ENCODE measurements at regions not wholly inside any gene's neighbourhood (a gene's known extent, or its start where the extent isn't known, plus 50 kb on each side); places are given as distances from the start of the nearest gene placed in this dataset.

GRCh38 chr7:374706-375311 lies 84.8 kb downstream of the FOXL3 start:
- no peak overlapping the region for H3K4me3 ChIP-seq (ENCODE audit: low read depth in 1 of 2, low read length in 2 of 2)
- H3K36me3 ChIP-seq (ENCODE audit: insufficient read depth, low read length): no peaks in the 10 kb centered on the region
- H3K9ac ChIP-seq (ENCODE audit: low read depth, low read length): no peak overlapping the region
- DNase-seq: no peak
- peaks cover 5% of the 10 kb centered on the region; the same call in 1 of the 2 replicates for H4K20me1 ChIP-seq (ENCODE audit: insufficient read depth, low read length)
- H3K27me3 ChIP-seq (ENCODE audit: insufficient read depth, low read length, poor library complexity): no peaks in the 10 kb centered on the region
- no peak overlapping the region for H3K27ac ChIP-seq (ENCODE audit: low read length)
- no peaks in the 10 kb centered on the region for H3K4me1 ChIP-seq (ENCODE audit: insufficient read depth, low read length)
- no peaks in the 10 kb centered on the region for H3K79me2 ChIP-seq (ENCODE audit: insufficient read depth, low read length)
- H2AFZ ChIP-seq (ENCODE audit: low read depth, low read length): no peak overlapping the region
- ATAC-seq (ENCODE audit: insufficient read depth, low read depth): no peak
- TF ChIP-seq EZH2 (IDR thresholded peaks at IDR 0.05; ENCODE audit: borderline replicate concordance, low read depth, low read length, severe bottlenecking): no peak
- TF ChIP-seq, protein P1, sequence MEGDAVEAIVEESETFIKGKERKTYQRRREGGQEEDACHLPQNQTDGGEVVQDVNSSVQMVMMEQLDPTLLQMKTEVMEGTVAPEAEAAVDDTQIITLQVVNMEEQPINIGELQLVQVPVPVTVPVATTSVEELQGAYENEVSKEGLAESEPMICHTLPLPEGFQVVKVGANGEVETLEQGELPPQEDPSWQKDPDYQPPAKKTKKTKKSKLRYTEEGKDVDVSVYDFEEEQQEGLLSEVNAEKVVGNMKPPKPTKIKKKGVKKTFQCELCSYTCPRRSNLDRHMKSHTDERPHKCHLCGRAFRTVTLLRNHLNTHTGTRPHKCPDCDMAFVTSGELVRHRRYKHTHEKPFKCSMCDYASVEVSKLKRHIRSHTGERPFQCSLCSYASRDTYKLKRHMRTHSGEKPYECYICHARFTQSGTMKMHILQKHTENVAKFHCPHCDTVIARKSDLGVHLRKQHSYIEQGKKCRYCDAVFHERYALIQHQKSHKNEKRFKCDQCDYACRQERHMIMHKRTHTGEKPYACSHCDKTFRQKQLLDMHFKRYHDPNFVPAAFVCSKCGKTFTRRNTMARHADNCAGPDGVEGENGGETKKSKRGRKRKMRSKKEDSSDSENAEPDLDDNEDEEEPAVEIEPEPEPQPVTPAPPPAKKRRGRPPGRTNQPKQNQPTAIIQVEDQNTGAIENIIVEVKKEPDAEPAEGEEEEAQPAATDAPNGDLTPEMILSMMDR (IDR thresholded peaks at IDR 0.05; ENCODE audit: borderline replicate concordance, extremely low read depth, low read length, poor library complexity, severe bottlenecking): no peak
- no peak overlapping the region for H3K4me2 ChIP-seq (ENCODE audit: insufficient read depth, low read length)
- no peaks in the 10 kb centered on the region for H3K9me3 ChIP-seq (ENCODE audit: insufficient read depth, low read length, severe bottlenecking)

GRCh38 chr7:375321-375831 lies 85.4 kb downstream of the FOXL3 start:
- no peak overlapping the region for H3K27ac ChIP-seq (ENCODE audit: low read length)
- no peaks in the 10 kb centered on the region for H3K4me1 ChIP-seq (ENCODE audit: insufficient read depth, low read length)
- no peaks in the 10 kb centered on the region for H3K79me2 ChIP-seq (ENCODE audit: insufficient read depth, low read length)
- no peaks in the 10 kb centered on the region for H3K27me3 ChIP-seq (ENCODE audit: insufficient read depth, low read length, poor library complexity)
- H3K4me3 ChIP-seq (ENCODE audit: low read depth in 1 of 2, low read length in 2 of 2): no peak overlapping the region
- H3K9me3 ChIP-seq (ENCODE audit: insufficient read depth, low read length, severe bottlenecking): no peaks in the 10 kb centered on the region
- ATAC-seq (ENCODE audit: insufficient read depth, low read depth): no peak
- no peak overlapping the region for H3K4me2 ChIP-seq (ENCODE audit: insufficient read depth, low read length)
- DNase-seq: no peak
- H2AFZ ChIP-seq (ENCODE audit: low read depth, low read length): no peak overlapping the region
- H4K20me1 ChIP-seq (ENCODE audit: insufficient read depth, low read length): peaks cover 5% of the 10 kb centered on the region; the same call in 1 of the 2 replicates
- TF ChIP-seq, protein P1 (IDR thresholded peaks at IDR 0.05; ENCODE audit: borderline replicate concordance, extremely low read depth, low read length, poor library complexity, severe bottlenecking): no peak
- TF ChIP-seq EZH2 (IDR thresholded peaks at IDR 0.05; ENCODE audit: borderline replicate concordance, low read depth, low read length, severe bottlenecking): no peak
- no peak overlapping the region for H3K9ac ChIP-seq (ENCODE audit: low read depth, low read length)
- no peaks in the 10 kb centered on the region for H3K36me3 ChIP-seq (ENCODE audit: insufficient read depth, low read length)

- no peaks in the 10 kb centered on the region for H3K9me3 ChIP-seq (ENCODE audit: insufficient read depth, low read length, severe bottlenecking)
- no peak overlapping the region for H3K27ac ChIP-seq (ENCODE audit: low read length)
- ATAC-seq (ENCODE audit: insufficient read depth, low read depth): no peak
- H3K4me2 ChIP-seq (ENCODE audit: insufficient read depth, low read length): no peak overlapping the region
- no peak for TF ChIP-seq EZH2 (IDR thresholded peaks at IDR 0.05; ENCODE audit: borderline replicate concordance, low read depth, low read length, severe bottlenecking)
- DNase-seq: no peak
- no peaks in the 10 kb centered on the region for H3K79me2 ChIP-seq (ENCODE audit: insufficient read depth, low read length)
- no peak overlapping the region for H3K9ac ChIP-seq (ENCODE audit: low read depth, low read length)
- no peaks in the 10 kb centered on the region for H3K4me1 ChIP-seq (ENCODE audit: insufficient read depth, low read length)
- no peaks in the 10 kb centered on the region for H3K36me3 ChIP-seq (ENCODE audit: insufficient read depth, low read length)
- no peak overlapping the region for H3K4me3 ChIP-seq (ENCODE audit: low read depth in 1 of 2, low read length in 2 of 2)
- H2AFZ ChIP-seq (ENCODE audit: low read depth, low read length): no peak overlapping the region
- H3K27me3 ChIP-seq (ENCODE audit: insufficient read depth, low read length, poor library complexity): no peaks in the 10 kb centered on the region
- 0 out of 2 replicates have a peak, but pooled peaks cover 2% of the 10 kb centered on the region for H4K20me1 ChIP-seq (ENCODE audit: insufficient read depth, low read length)
Observed at GRCh38 chr7:375901-376305, 85.9 kb downstream of the FOXL3 start.

GRCh38 chr7:376306-377079 lies 86.5 kb downstream of the FOXL3 start:
- ATAC-seq (ENCODE audit: insufficient read depth, low read depth): no peak
- Histone ChIP-seq H4K20me1 (ENCODE audit: insufficient read depth, low read length) (no peaks in the 10 kb centered on the region), H3K9ac (ENCODE audit: low read depth, low read length) (no peak overlapping the region), H3K79me2 (ENCODE audit: insufficient read depth, low read length) (no peaks in the 10 kb centered on the region), H3K4me3 (ENCODE audit: low read depth in 1 of 2, low read length in 2 of 2) (no peak overlapping the region), H3K4me1 (ENCODE audit: insufficient read depth, low read length) (no peaks in the 10 kb centered on the region), H3K9me3 (ENCODE audit: insufficient read depth, low read length, severe bottlenecking) (no peaks in the 10 kb centered on the region), H3K36me3 (ENCODE audit: insufficient read depth, low read length) (no peaks in the 10 kb centered on the region), H3K4me2 (ENCODE audit: insufficient read depth, low read length) (no peak overlapping the region), H3K27me3 (ENCODE audit: insufficient read depth, low read length, poor library complexity) (no peaks in the 10 kb centered on the region), H3K27ac (ENCODE audit: low read length) (no peak overlapping the region), H2AFZ (ENCODE audit: low read depth, low read length) (no peak overlapping the region)
- DNase-seq: no peak
- TF ChIP-seq, protein P1 (IDR thresholded peaks at IDR 0.05; ENCODE audit: borderline replicate concordance, extremely low read depth, low read length, poor library complexity, severe bottlenecking): no peak
- no peak for TF ChIP-seq EZH2 (IDR thresholded peaks at IDR 0.05; ENCODE audit: borderline replicate concordance, low read depth, low read length, severe bottlenecking)
